Endothelial cell of umbilical vein (primary cell): ENCODE measurements at regions not wholly inside any gene's neighbourhood (a gene's known extent, or its start where the extent isn't known, plus 50 kb on each side); places are given as distances from the start of the nearest gene placed in this dataset.

Source experiments
- EZH2 ChIP-seq: IDR thresholded peaks from 2 replicates; pipeline ENCODE4 v1.6.1; 2012; ENCODE audit warnings: borderline replicate concordance, low read depth, mild to moderate bottlenecking, moderate library complexity, low read length, inconsistent platforms; ENCODE audit not compliant: severe bottlenecking
- POLR2A ChIP-seq: IDR thresholded peaks from 2 replicates; pipeline ENCODE4 v1.6.1; 2012; ENCODE audit warnings: low read depth, mild to moderate bottlenecking, control low read depth, low read length
- TF ChIP-seq, protein P1 (sequence below), 2 donors: IDR thresholded peaks; 1 replicate in 1 of 2; 2 replicates in 1 of 2; pipeline ENCODE4 v1.5.1; 2011; ENCODE audit warnings: low read length in 2 of 2, mild to moderate bottlenecking in 2 of 2, moderate library complexity in 2 of 2, control low read depth in 1 of 2, inconsistent platforms in 1 of 2, low read depth in 1 of 2; ENCODE audit not compliant: insufficient read depth in 1 of 2; ENCODE audit errors: extremely low read depth in 1 of 2

DNA sequence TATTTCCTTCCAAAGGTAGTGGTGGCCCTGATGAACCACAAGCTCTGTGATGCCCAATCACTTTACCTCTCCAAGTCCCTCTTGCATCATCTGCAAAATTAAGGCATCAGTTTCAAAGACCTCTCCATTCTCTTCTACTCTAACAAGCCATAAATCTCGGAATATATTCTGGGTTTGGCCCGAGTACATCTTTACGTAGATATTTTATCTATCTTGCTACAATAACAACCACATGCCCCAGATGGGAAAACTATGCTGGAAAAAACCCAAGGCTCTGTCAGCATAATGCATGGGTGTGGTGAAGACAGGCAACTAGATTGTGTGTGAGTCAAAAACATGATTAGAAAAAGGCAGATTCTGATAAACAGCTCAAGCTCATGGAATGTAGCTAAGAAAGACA, 228.2 kb upstream of the BLID start:
- TF ChIP-seq, protein P1, sequence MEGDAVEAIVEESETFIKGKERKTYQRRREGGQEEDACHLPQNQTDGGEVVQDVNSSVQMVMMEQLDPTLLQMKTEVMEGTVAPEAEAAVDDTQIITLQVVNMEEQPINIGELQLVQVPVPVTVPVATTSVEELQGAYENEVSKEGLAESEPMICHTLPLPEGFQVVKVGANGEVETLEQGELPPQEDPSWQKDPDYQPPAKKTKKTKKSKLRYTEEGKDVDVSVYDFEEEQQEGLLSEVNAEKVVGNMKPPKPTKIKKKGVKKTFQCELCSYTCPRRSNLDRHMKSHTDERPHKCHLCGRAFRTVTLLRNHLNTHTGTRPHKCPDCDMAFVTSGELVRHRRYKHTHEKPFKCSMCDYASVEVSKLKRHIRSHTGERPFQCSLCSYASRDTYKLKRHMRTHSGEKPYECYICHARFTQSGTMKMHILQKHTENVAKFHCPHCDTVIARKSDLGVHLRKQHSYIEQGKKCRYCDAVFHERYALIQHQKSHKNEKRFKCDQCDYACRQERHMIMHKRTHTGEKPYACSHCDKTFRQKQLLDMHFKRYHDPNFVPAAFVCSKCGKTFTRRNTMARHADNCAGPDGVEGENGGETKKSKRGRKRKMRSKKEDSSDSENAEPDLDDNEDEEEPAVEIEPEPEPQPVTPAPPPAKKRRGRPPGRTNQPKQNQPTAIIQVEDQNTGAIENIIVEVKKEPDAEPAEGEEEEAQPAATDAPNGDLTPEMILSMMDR (IDR thresholded peaks at IDR 0.05; ENCODE audit: extremely low read depth in 1 of 2, insufficient read depth in 1 of 2, low read depth in 1 of 2, low read length in 2 of 2): no peak
- TF ChIP-seq EZH2 (no peak), POLR2A (no peak)
